ENCODE measurements at regions not wholly inside any gene's neighbourhood (a gene's known extent, or its start where the extent isn't known, plus 50 kb on each side); places are given as distances from the start of the nearest gene placed in this dataset.
"Not testable (repeated sequence)": the region's sequence is repeated elsewhere in the genome, so short reads cannot be mapped to it uniquely, and the experiment has no call there.

GRCh38 chr1:117747605-117748004 lies 141.8 kb downstream of the TENT5C start:
- Mint-ChIP-seq H3K9me3 (no peaks in the 10 kb centered on the region), H3K36me3 (ENCODE audit: low read depth) (no peaks in the 10 kb centered on the region), H3K4me1 (ENCODE audit: low read depth) (no peaks in the 10 kb centered on the region), H3K4me3 (ENCODE audit: low read depth) (no peak overlapping the region), H3K27ac (no peak overlapping the region), H3K27me3 (ENCODE audit: low read depth) (peaks cover 33% of the 10 kb centered on the region)
- DNase-seq (ENCODE audit: low spot score): no peak
- intact Hi-C loops (cut with micrococcal nuclease): no loop called here

DNA sequence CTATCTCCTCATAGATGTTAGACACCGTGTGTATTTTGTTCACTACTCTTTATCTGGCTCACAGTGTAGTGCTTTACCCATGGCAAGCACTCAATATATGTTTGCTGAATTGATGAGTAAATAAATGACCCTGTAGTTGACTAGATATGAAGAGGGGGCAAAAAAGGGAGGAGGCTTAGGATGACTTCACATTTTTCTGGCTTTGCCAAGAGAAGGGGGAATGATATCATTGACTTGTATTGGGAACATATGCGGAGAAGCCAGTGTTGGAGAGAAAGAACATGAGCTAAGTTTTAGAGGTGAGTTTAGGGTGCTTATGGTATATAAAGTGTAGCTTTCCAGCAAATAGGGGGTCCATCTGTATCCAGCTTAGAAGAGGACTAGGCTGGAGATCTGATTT lies 145.5 kb downstream of the TENT5C start:
- intact Hi-C loops (cut with micrococcal nuclease): loop anchor here (10.0 kb wide), 1 partner anchor 387 kb away; the partner anchor contains the start of gene MAN1A2
- Mint-ChIP-seq H3K9me3 (no peaks in the 10 kb centered on the region), H3K4me1 (ENCODE audit: low read depth) (peaks cover 7% of the 10 kb centered on the region), H3K4me3 (ENCODE audit: low read depth) (no peak overlapping the region), H3K36me3 (ENCODE audit: low read depth) (no peaks in the 10 kb centered on the region), H3K27me3 (ENCODE audit: low read depth) (peaks cover 33% of the 10 kb centered on the region), H3K27ac (no peak overlapping the region)
- DNase-seq (ENCODE audit: low spot score): no peak

DNA sequence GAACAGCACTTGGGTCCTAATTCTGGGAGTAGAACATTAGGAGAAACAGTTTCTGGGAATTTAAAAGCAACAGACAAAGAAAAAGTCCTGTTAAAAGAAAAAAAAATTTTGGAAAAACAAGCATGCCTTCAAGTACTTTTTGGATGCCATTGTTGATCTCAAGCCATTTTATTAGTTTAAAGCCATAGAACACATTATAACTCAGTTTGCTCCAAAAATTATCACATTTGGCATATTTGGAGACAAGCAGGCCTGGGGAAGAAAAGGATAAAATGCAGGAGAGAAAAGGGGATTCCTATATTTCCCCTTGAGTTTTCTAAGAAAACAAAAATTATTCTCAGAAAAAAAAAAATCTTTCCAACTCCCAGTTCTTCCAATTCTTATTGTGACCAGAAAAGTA lies 146.8 kb downstream of the TENT5C start:
- Mint-ChIP-seq H3K36me3 (ENCODE audit: low read depth) (no peaks in the 10 kb centered on the region), H3K9me3 (no peaks in the 10 kb centered on the region), H3K4me3 (ENCODE audit: low read depth) (no peak overlapping the region), H3K4me1 (ENCODE audit: low read depth) (peaks cover 7% of the 10 kb centered on the region), H3K27ac (no peak overlapping the region), H3K27me3 (ENCODE audit: low read depth) (peaks cover 43% of the 10 kb centered on the region)
- DNase-seq (ENCODE audit: low spot score): no peak
- intact Hi-C loops (cut with micrococcal nuclease): loop anchor here (10.0 kb wide), 1 partner anchor 388 kb away; the partner anchor contains the start of gene MAN1A2

DNA sequence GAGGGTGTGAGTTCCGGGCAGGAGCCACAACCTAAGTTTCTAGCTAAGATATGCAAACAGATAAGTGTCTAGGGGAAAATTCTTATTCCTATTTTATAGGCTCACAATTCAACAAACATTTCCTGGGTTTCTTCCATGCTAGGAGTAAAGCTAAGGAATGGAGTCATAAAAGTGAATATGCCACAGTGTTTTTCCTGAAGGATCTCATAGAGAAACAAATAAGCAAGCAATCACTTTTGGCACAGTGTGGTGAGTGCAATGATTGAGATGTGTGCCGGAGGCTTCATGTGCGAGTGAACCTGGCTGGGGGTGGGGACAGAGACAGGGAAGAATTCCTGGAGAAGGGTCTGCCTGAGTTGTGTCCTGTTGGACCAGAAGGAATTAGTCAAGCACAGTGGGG lies 147.4 kb downstream of the TENT5C start:
- Mint-ChIP-seq H3K36me3 (ENCODE audit: low read depth) (no peaks in the 10 kb centered on the region), H3K9me3 (no peaks in the 10 kb centered on the region), H3K27me3 (ENCODE audit: low read depth) (peaks cover 45% of the 10 kb centered on the region), H3K4me1 (ENCODE audit: low read depth) (peaks cover 7% of the 10 kb centered on the region), H3K4me3 (ENCODE audit: low read depth) (no peak overlapping the region), H3K27ac (no peak overlapping the region)
- no peak for DNase-seq (ENCODE audit: low spot score)
- intact Hi-C loops (cut with micrococcal nuclease): loop anchor here (10.0 kb wide), 1 partner anchor 388 kb away; the partner anchor contains the start of gene MAN1A2

DNA sequence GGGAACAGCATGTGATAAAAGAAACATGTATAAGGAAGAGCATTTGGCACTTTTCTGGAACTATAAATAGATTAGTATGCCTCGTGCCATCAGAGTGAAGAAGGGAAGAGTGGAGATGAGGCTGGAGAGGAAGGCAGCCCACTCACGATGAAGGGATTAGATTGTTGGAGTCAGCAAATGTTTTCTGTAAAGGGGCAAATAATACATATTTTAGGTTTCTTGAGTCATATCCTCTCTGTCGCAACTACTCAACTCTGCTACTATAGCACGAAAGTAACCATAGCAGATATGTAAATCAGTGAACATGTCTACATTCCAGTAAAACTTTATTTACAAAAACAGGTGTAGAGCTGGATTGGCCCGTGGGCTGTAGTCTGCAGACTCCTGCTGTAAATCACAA lies 147.8 kb downstream of the TENT5C start:
- no peak overlapping the region for H3K27ac Mint-ChIP-seq
- H3K9me3 Mint-ChIP-seq: no peaks in the 10 kb centered on the region
- DNase-seq (ENCODE audit: low spot score): no peak
- H3K27me3 Mint-ChIP-seq (ENCODE audit: low read depth): peaks cover 50% of the 10 kb centered on the region
- H3K36me3 Mint-ChIP-seq (ENCODE audit: low read depth): no peaks in the 10 kb centered on the region
- intact Hi-C loops (cut with micrococcal nuclease): loop anchor here (2.0 to 10.0 kb wide), 2 partner anchors 219 to 389 kb away; partner anchors contain the start of gene MAN1A2
- H3K4me3 Mint-ChIP-seq (ENCODE audit: low read depth): no peak overlapping the region
- H3K4me1 Mint-ChIP-seq (ENCODE audit: low read depth): peaks cover 11% of the 10 kb centered on the region

DNA sequence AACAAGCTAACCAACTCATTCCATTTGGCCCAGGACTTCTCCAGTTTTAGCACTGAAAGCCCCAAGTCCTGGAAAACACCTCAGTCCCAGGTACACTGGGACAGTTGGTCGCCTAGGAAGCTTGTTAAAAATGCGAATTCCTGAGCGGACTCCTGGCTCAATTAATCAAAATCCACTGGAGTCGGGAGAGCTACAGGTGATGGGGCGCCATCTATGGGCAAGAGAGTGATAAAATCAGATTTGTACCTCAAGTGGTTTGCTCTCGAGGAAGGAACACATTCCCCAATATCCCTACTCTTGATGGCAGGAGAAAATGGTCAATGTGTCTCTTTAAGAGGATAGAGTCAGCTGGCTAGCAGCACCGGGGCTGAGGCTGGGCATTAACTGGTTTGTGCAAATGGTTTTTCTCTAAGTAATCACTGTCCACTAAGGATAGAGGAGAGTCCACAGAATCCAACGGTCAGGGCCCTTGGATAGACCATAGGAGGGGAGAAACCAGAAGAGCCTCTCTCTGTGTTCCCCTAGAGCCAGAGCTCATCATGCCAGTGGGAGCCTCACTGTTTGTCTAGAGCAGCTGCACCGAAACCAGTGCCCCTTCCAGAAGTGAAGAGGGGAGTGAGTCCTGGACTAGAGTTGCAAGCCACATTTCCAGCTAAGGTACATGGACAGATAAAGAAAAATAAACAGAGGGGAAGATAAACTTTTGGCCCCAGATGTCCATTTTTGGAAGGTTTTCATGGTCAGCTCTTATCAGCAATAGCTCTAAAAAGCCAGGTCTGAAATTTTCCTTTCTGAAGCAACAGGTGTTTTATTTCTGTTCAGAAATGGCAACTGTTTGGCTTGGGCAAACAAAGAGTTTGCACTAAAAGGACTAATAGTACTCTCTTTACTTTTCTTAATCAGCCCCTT lies 148.5 kb downstream of the TENT5C start:
- H3K9me3 Mint-ChIP-seq: no peaks in the 10 kb centered on the region
- no peak overlapping the region for H3K27ac Mint-ChIP-seq
- peaks cover 54% of the 10 kb centered on the region for H3K27me3 Mint-ChIP-seq (ENCODE audit: low read depth)
- intact Hi-C loops (cut with micrococcal nuclease): loop anchor here (2.0 to 10.0 kb wide), 2 partner anchors 220 to 390 kb away; partner anchors contain the start of gene MAN1A2
- DNase-seq (ENCODE audit: low spot score): no peak
- no peak overlapping the region for H3K4me3 Mint-ChIP-seq (ENCODE audit: low read depth)
- no peaks in the 10 kb centered on the region for H3K36me3 Mint-ChIP-seq (ENCODE audit: low read depth)
- H3K4me1 Mint-ChIP-seq (ENCODE audit: low read depth): peaks cover 15% of the 10 kb centered on the region

- no peak for DNase-seq (ENCODE audit: low spot score)
- no peaks in the 10 kb centered on the region for H3K9me3 Mint-ChIP-seq
- H3K4me3 Mint-ChIP-seq (ENCODE audit: low read depth): no peak overlapping the region
- H3K27ac Mint-ChIP-seq: no peak overlapping the region
- intact Hi-C loops (cut with micrococcal nuclease): loop anchor here (1.0 to 10.0 kb wide), 4 partner anchors 137 to 393 kb away; partner anchors contain the start of genes MAN1A2 and TENT5C
- H3K4me1 Mint-ChIP-seq (ENCODE audit: low read depth): peaks cover 15% of the 10 kb centered on the region
- no peaks in the 10 kb centered on the region for H3K36me3 Mint-ChIP-seq (ENCODE audit: low read depth)
- H3K27me3 Mint-ChIP-seq (ENCODE audit: low read depth): peaks cover 42% of the 10 kb centered on the region
Measured at GRCh38 chr1:117757668-117758067, 151.8 kb downstream of the TENT5C start.

- Mint-ChIP-seq H3K36me3 (ENCODE audit: low read depth) (no peaks in the 10 kb centered on the region), H3K9me3 (no peaks in the 10 kb centered on the region)
- intact Hi-C loops (cut with micrococcal nuclease): loop anchor here (1.0 to 10.0 kb wide), 4 partner anchors 136 to 394 kb away; partner anchors contain the start of genes MAN1A2 and TENT5C
Measured at GRCh38 chr1:117758444-117759316, 152.8 kb downstream of the TENT5C start.

DNA sequence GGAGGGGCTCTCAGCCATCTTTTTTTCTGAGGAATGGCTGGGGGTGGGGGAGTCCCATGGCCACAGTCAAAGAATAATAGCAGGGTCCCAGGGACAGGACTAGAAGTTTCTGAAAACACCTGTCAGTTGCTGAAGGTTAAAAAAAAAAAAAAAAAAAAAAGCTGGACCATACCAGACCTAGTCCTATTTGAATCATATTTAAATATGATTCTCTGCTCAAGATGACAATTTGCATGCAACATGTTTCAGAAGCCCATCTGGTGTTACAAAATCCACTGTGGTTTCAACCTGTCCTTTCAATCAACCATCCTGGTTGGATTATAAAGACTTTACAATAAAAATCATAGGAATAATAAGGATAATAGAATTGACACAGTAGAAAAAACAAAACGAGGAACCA lies 153.7 kb downstream of the TENT5C start:
- no peaks in the 10 kb centered on the region for H3K36me3 Mint-ChIP-seq (ENCODE audit: low read depth)
- intact Hi-C loops (cut with micrococcal nuclease): loop anchor here (2.0 to 10.0 kb wide), 3 partner anchors 135 to 395 kb away; partner anchors contain the start of genes MAN1A2 and TENT5C
- H3K27me3 Mint-ChIP-seq (ENCODE audit: low read depth): peaks cover 33% of the 10 kb centered on the region
- H3K4me3 Mint-ChIP-seq (ENCODE audit: low read depth): no peak overlapping the region
- H3K9me3 Mint-ChIP-seq: no peaks in the 10 kb centered on the region
- peaks cover 9% of the 10 kb centered on the region for H3K4me1 Mint-ChIP-seq (ENCODE audit: low read depth)
- DNase-seq (ENCODE audit: low spot score): no peak
- H3K27ac Mint-ChIP-seq: no peak overlapping the region

More at GRCh38 chr1:117758444-117759316, 152.8 kb downstream of the TENT5C start:
- peaks cover 37% of the 10 kb centered on the region for H3K27me3 Mint-ChIP-seq (ENCODE audit: low read depth)
- H3K4me1 Mint-ChIP-seq (ENCODE audit: low read depth): peaks cover 10% of the 10 kb centered on the region
- H3K4me3 Mint-ChIP-seq (ENCODE audit: low read depth): peak overlapping the region; percentile 75
- H3K27ac Mint-ChIP-seq: no peak overlapping the region
- peak; percentile 60 for DNase-seq (ENCODE audit: low spot score)

GRCh38 chr1:117760069-117760468 lies 154.2 kb downstream of the TENT5C start:
- no peak for DNase-seq (ENCODE audit: low spot score)
- intact Hi-C loops (cut with micrococcal nuclease): no loop called here
- no peaks in the 10 kb centered on the region for H3K9me3 Mint-ChIP-seq
- H3K27me3 Mint-ChIP-seq (ENCODE audit: low read depth): peaks cover 35% of the 10 kb centered on the region
- H3K36me3 Mint-ChIP-seq (ENCODE audit: low read depth): no peaks in the 10 kb centered on the region
- no peak overlapping the region for H3K27ac Mint-ChIP-seq
- H3K4me1 Mint-ChIP-seq (ENCODE audit: low read depth): peaks cover 9% of the 10 kb centered on the region
- no peak overlapping the region for H3K4me3 Mint-ChIP-seq (ENCODE audit: low read depth)

GRCh38 chr1:117760485-117760884 lies 154.6 kb downstream of the TENT5C start:
- H3K27me3 Mint-ChIP-seq (ENCODE audit: low read depth): peaks cover 37% of the 10 kb centered on the region
- no peak overlapping the region for H3K4me3 Mint-ChIP-seq (ENCODE audit: low read depth)
- H3K36me3 Mint-ChIP-seq (ENCODE audit: low read depth): no peaks in the 10 kb centered on the region
- no peak overlapping the region for H3K27ac Mint-ChIP-seq
- DNase-seq (ENCODE audit: low spot score): no peak
- intact Hi-C loops (cut with micrococcal nuclease): no loop called here
- H3K9me3 Mint-ChIP-seq: no peaks in the 10 kb centered on the region
- H3K4me1 Mint-ChIP-seq (ENCODE audit: low read depth): peaks cover 9% of the 10 kb centered on the region

GRCh38 chr1:117767756-117768155 lies 161.7 kb downstream of the GDAP2 start:
- peaks cover 31% of the 10 kb centered on the region for H3K9me3 Mint-ChIP-seq

More at GRCh38 chr1:117767756-117768155, 161.7 kb downstream of the GDAP2 start:
- DNase-seq (ENCODE audit: low spot score); H3K27me3 Mint-ChIP-seq (ENCODE audit: low read depth); H3K4me1 Mint-ChIP-seq (ENCODE audit: low read depth); H3K36me3 Mint-ChIP-seq (ENCODE audit: low read depth); H3K27ac Mint-ChIP-seq; intact Hi-C loops (cut with micrococcal nuclease); H3K4me3 Mint-ChIP-seq (ENCODE audit: low read depth): not testable (repeated sequence)
